Heart right ventricle (tissue), 16 donors: ENCODE measurements at regions not wholly inside any gene's neighbourhood (a gene's known extent, or its start where the extent isn't known, plus 50 kb on each side); places are given as distances from the start of the nearest gene placed in this dataset.

Experiments used
- ATAC-seq, 8 donors: fragments of 200-7000 bp; cut with Tn5 transposase; one replicate each; pipeline ENCODE4 v1.9.1; 2020; ENCODE audit warnings: mild to moderate bottlenecking in 8 of 8, moderate library complexity in 8 of 8, moderate number of reproducible peaks in 1 of 8
- DNase-seq, 2 donors: peaks; one replicate each; pipeline ENCODE4 v3.0.0-alpha.2; 2020
- H3K27ac ChIP-seq, 10 donors: fragments of 200-600 bp; sonication (generic) in 2 of 10; one replicate each; pipeline versions ENCODE4 v1.5.0 to v1.8.0; 2020 to 2022; ENCODE audit warnings: mild to moderate bottlenecking in 3 of 10
- H3K27me3 ChIP-seq, 7 donors: fragments of 200-600 bp; one replicate each; pipeline ENCODE4 v1.8.0; 2021 to 2022; ENCODE audit warnings: mild to moderate bottlenecking in 2 of 7
- H3K36me3 ChIP-seq, 9 donors: fragments of 200-600 bp; sonication (generic) in 1 of 9; one replicate each; pipeline versions ENCODE4 v1.5.0 to v1.8.0; 2020 to 2022; ENCODE audit warnings: mild to moderate bottlenecking in 2 of 9
- H3K4me1 ChIP-seq, 9 donors: fragments of 200-600 bp; sonication (generic) in 1 of 9; one replicate each; pipeline versions ENCODE4 v1.5.0 to v1.8.0; 2020 to 2022; ENCODE audit warnings: mild to moderate bottlenecking in 4 of 9
- H3K4me3 ChIP-seq, 10 donors: fragments of 200-600 bp; sonication (generic) in 2 of 10; one replicate each; pipeline versions ENCODE4 v1.5.0 to v1.8.0; 2020 to 2022; ENCODE audit warnings: mild to moderate bottlenecking in 7 of 10, moderate library complexity in 2 of 10
- H3K9me3 ChIP-seq, 11 donors: fragments of 200-600 bp in 10 of 11; sonication (generic) in 2 of 11; one replicate each; pipeline versions ENCODE4 v1.5.0 to v1.8.0; 2013 to 2022; ENCODE audit warnings: mild to moderate bottlenecking in 2 of 11, control low read depth in 1 of 11, moderate library complexity in 1 of 11
- CTCF ChIP-seq, 9 donors: fragments of 200-600 bp; sonication (generic) in 2 of 9; IDR thresholded peaks; one replicate each; pipeline versions ENCODE4 v1.5.0 to v1.8.0; 2021 to 2022; ENCODE audit warnings: antibody characterized with exemption in 9 of 9, mild to moderate bottlenecking in 5 of 9, moderate library complexity in 1 of 9
- WGBS, 2 donors: extraction: QIAGEN DNeasy Blood & Tissue Kit; methylation state at CpG; one replicate each; pipeline ENCODE4 v1.1.7; 2013; ENCODE audit warnings: inconsistent platforms in 1 of 2; 5-methylcytosine and 5-hydroxymethylcytosine counted together
- intact Hi-C, 10 donors: fragments of 100-400 bp; cut with DNase I; formaldehyde crosslinking; loops; one replicate each; pipeline versions ENCODE4 v1.11.1 to v1.14.2; 2022
- donor health status: Arrhythmogenic right ventricular cardiomyopathy.
- donor health status: ischemic (EF 13 %, LVEDD 7.1; RV severe dilation, severe dysfunction).
- donor health status: healthy with polysubstance abuse.
- donor health status: DM: no; HTN: yes; CAD: no.
- donor health status: DM: no; HTN: no; CAD: no.
- donor health status: ischemic (EF 25% LVEDD 6.9; RV normal size, moderate dysfunction).
- donor health status: ischemic (EF 25% LVEDD 5.7; RV mildly dilated, moderate dysfunction).
- donor health status: healthy.
- donor health status: DM: yes; HTN: yes; CAD: no.
- donor health status: Ischemic cardiomyopathy.
- donor health status: ischemic (EF 35%, LVEDD 5.7; RV mildly dilated, moderate dysfunction).
- donor health status: nonischemic (EF 11% LVEDD 7.7; RV severe dilation, severe dysfunction).
- donor health status: DM: yes; HTN: yes; CAD: no.
- donor health status: PGD.
- donor health status: ischemic (EF 29% LVEDD 5.4; RV normal size, mild dysfunction).
- donor health status: nonischemic (EF 23%, LVEDD 6.1; RV moderate dilation, normal function).

DNA sequence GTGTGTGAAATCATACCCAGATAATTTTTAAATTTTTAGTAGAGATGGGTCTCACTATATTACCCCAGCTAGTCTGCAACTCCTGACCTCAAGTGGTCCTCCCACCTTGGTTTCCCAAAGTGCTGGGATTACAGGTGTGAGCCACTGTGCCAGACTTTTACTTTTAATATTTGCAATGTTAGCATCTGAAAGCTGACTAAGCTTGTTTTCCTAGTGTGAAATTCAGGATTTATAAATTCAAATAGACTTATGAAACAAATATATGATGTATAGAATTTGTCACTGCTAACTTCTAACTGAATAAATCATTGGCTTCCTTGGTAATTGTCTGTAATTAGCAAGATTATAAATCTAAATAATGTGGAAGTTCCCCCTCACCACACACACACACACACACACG is 58.8 kb upstream of the SLC22A23 start:
- ATAC-seq (no peak), DNase-seq (no peak)
- H3K9me3 ChIP-seq, result peaks cover 0 to 6% (median 0%) of the 10 kb centered on the region in 11 donors
- H3K4me1 ChIP-seq, result peaks cover 0 to 7% (median 0%) of the 10 kb centered on the region in 9 donors
- no peak for TF ChIP-seq CTCF (IDR thresholded peaks at IDR 0.05)
- H3K36me3 ChIP-seq, result no peaks in the 10 kb centered on the region
- H3K4me3 ChIP-seq, result no peak overlapping the region
- WGBS, 2 donors, result 66 to 70% methylated on average over 1 of the region's 1 CpG
- intact Hi-C loops, result no loop called here
- peaks cover 0 to 33% (median 5%) of the 10 kb centered on the region in 7 donors for H3K27me3 ChIP-seq
- no peak overlapping the region for H3K27ac ChIP-seq

DNA sequence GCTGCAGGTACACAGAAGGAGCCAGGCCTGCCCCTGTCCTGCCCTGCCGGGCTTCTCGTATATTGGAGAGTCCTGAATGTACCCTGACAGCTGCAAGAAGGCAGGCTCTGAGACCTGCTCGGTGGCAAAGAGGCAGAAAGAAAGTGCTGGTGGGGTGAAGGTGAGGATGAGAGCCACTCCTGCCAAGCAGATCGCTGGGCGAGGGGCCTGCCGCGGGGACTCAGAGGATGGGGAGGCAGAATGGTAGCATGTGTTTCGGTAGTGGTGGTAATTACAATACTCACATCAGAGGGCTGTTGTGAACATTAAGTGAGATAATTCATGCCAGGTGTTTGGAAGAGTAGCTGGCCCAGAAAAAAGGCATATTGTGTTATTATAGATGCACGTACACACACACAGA is 56.6 kb upstream of the SLC22A23 start:
- Histone ChIP-seq H3K4me1 (peaks cover 0 to 7% (median 0%) of the 10 kb centered on the region in 9 donors), H3K36me3 (no peaks in the 10 kb centered on the region), H3K27me3 (peaks cover 0 to 17% (median 3%) of the 10 kb centered on the region in 7 donors)

DNA sequence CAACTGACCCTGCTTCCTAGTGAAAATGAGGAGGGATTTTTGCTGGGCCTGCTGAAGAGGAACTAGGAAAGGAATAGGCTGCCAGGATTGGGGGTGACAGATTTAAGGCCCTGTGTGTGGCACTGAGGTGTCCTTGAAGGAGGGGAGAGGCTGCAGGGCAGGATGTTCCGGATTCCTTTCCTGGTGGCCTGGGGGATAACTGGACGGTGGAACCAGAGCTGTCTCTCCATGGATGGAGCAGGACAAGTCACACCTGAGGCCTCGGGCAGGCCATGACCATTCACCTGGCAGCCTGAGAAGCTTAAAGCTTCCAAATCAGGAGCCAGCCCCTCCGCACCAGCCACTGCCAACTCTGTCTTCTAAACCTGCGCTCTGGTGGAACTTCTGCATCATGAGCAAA is 56.0 kb upstream of the SLC22A23 start:
- peaks cover 0 to 5% (median 0%) of the 10 kb centered on the region in 9 donors for H3K4me1 ChIP-seq
- H3K27ac ChIP-seq, result no peak overlapping the region
- ATAC-seq (no peak), DNase-seq (no peak)
- peaks cover 0 to 14% (median 0%) of the 10 kb centered on the region in 7 donors for H3K27me3 ChIP-seq
- TF ChIP-seq CTCF (IDR thresholded peaks at IDR 0.05), result no peak
- no peaks in the 10 kb centered on the region for H3K9me3 ChIP-seq
- WGBS, 2 donors, result 88 to 95% methylated on average over 5 of the region's 5 CpGs
- H3K4me3 ChIP-seq, result no peak overlapping the region
- no peaks in the 10 kb centered on the region for H3K36me3 ChIP-seq
- intact Hi-C loops, result loop anchor here in 1 of 10 donors (5.0 kb wide), 1 partner anchor 236 kb away; no protein-coding TSS in a partner anchor

More for the DNA sequence above, 56.6 kb upstream of the SLC22A23 start:
- no peak for ATAC-seq
- no peak for DNase-seq
- intact Hi-C loops, result loop anchor here in 1 of 10 donors (5.0 kb wide), 1 partner anchor 236 kb away; no protein-coding TSS in a partner anchor
- no peak for TF ChIP-seq CTCF (IDR thresholded peaks at IDR 0.05)
- H3K4me3 ChIP-seq, result no peak overlapping the region
- H3K9me3 ChIP-seq, result no peaks in the 10 kb centered on the region
- no peak overlapping the region for H3K27ac ChIP-seq
- WGBS, 2 donors, result 93 to 97% methylated on average over 9 of the region's 9 CpGs

- intact Hi-C loops, result loop anchor here in 1 of 10 donors (5.0 kb wide), 1 partner anchor 233 kb away; no protein-coding TSS in a partner anchor
- no peak for DNase-seq
- no peak overlapping the region for H3K4me3 ChIP-seq
- WGBS, 2 donors, result 54 to 58% methylated on average over 8 of the region's 8 CpGs
- peaks cover 0 to 6% (median 0%) of the 10 kb centered on the region in 9 donors for H3K4me1 ChIP-seq
- no peak overlapping the region for H3K27ac ChIP-seq
- H3K27me3 ChIP-seq, result peaks cover 0 to 11% (median 3%) of the 10 kb centered on the region in 7 donors
- no peaks in the 10 kb centered on the region for H3K36me3 ChIP-seq
- no peaks in the 10 kb centered on the region for H3K9me3 ChIP-seq
- no peak for ATAC-seq
- TF ChIP-seq CTCF (IDR thresholded peaks at IDR 0.05), result no peak
Observed at GRCh38 chr6:3510617-3511016, 53.8 kb upstream of the SLC22A23 start.
